HG03135 (cell line): ENCODE measurements at regions not wholly inside any gene's neighbourhood (a gene's known extent, or its start where the extent isn't known, plus 50 kb on each side); places are given as distances from the start of the nearest gene placed in this dataset.

Experiments
- ATAC-seq: cut with Tn5 transposase; IDR thresholded peaks from one replicate; pipeline ENCODE4 v1.9.1; 2021; ENCODE audit warnings: mild to moderate bottlenecking, moderate library complexity; ENCODE audit not compliant: unreplicated experiment

- no peak for ATAC-seq
Observed at GRCh38 chr22:48367731-48368130, 1459.9 kb downstream of the BRD1 start.

- no peak for ATAC-seq
Observed at GRCh38 chr22:48366591-48366990, 1461.1 kb downstream of the BRD1 start.

- no peak for ATAC-seq
Observed at GRCh38 chr22:48366056-48366455, 1461.6 kb downstream of the BRD1 start.

- ATAC-seq: no peak
Observed at GRCh38 chr22:48365386-48365785, 1462.3 kb downstream of the BRD1 start.

GRCh38 chr22:48362721-48363404 lies 1464.8 kb downstream of the BRD1 start:
- ATAC-seq: no peak

- no peak for ATAC-seq
Observed at GRCh38 chr22:48361099-48361639, 1466.5 kb downstream of the BRD1 start.

- ATAC-seq: no peak
Observed at GRCh38 chr22:48359613-48359965, 1468.1 kb downstream of the BRD1 start.

- ATAC-seq: no peak
Observed at GRCh38 chr22:48358886-48359612, 1468.6 kb downstream of the BRD1 start.

GRCh38 chr22:48357961-48358360 lies 1469.7 kb downstream of the BRD1 start:
- ATAC-seq: no peak

- no peak for ATAC-seq
Observed at GRCh38 chr22:48357196-48357595, 1470.5 kb downstream of the BRD1 start.

- no peak for ATAC-seq
Observed at GRCh38 chr22:48356731-48357130, 1470.9 kb downstream of the BRD1 start.

- no peak for ATAC-seq
Observed at GRCh38 chr22:48354096-48354495, 1473.6 kb downstream of the BRD1 start.

- no peak for ATAC-seq
Observed at GRCh38 chr22:48353116-48353947, 1474.3 kb downstream of the BRD1 start.

GRCh38 chr22:48352086-48352911 lies 1475.4 kb downstream of the BRD1 start:
- ATAC-seq: no peak

GRCh38 chr22:48351376-48352085 lies 1476.1 kb downstream of the BRD1 start:
- ATAC-seq: no peak

- ATAC-seq: no peak
Observed at GRCh38 chr22:48350456-48350855, 1477.2 kb downstream of the BRD1 start.

- ATAC-seq: no peak
Observed at GRCh38 chr22:48348855-48349254, 1478.8 kb downstream of the BRD1 start.

- no peak for ATAC-seq
Observed at GRCh38 chr22:48347311-48347710, 1480.4 kb downstream of the BRD1 start.

- no peak for ATAC-seq
Observed at GRCh38 chr22:48346911-48347310, 1480.8 kb downstream of the BRD1 start.

GRCh38 chr22:48346311-48346710 lies 1481.4 kb downstream of the BRD1 start:
- no peak for ATAC-seq
